ENCODE measurements at regions not wholly inside any gene's neighbourhood (a gene's known extent, or its start where the extent isn't known, plus 50 kb on each side); places are given as distances from the start of the nearest gene placed in this dataset.

GRCh38 chr2:53188851-53189510 is 578.6 kb upstream of the CHAC2 start:
- H3K4me1 ChIP-seq (ENCODE audit: control extremely low read depth in 1 of 4, control insufficient read depth in 4 of 4, insufficient read depth in 4 of 4, low read length in 3 of 4) = no peaks in the 10 kb centered on the region
- no peak overlapping the region for H3K4me3 ChIP-seq (ENCODE audit: control insufficient read depth in 1 of 7, extremely low read depth in 1 of 7, insufficient read depth in 4 of 7, low read depth in 2 of 7, low read length in 6 of 7)
- H3K36me3 ChIP-seq (ENCODE audit: control insufficient read depth in 4 of 4, insufficient read depth in 4 of 4, low read length in 3 of 4) = no peaks in the 10 kb centered on the region
- WGBS (ENCODE audit: insufficient coverage) = 92% methylated on average over 4 of the region's 7 CpGs
- H3K27ac ChIP-seq (ENCODE audit: insufficient read depth in 1 of 2, low read depth in 1 of 2, low read length in 2 of 2, poor library complexity in 1 of 2, severe bottlenecking in 2 of 2) = no peak overlapping the region
- H3K9me3 ChIP-seq (ENCODE audit: control extremely low read depth in 1 of 5, control insufficient read depth in 4 of 5, insufficient read depth in 2 of 5, low read depth in 1 of 5, low read length in 4 of 5) = no peaks in the 10 kb centered on the region
- ChIA-PET CTCF (interaction anchor here (1.3 kb wide), 1 partner anchor 14 kb away, joined by 3 read pairs; no protein-coding TSS in a partner anchor), POLR2A (no interaction called here)
- no peak for DNase-seq
- H3K27me3 ChIP-seq (replicated peaks in 2 of 5; ENCODE audit: control insufficient read depth in 4 of 5, insufficient read depth in 5 of 5, low read length in 4 of 5) = peaks cover 0 to 2% (median 0%) of the 10 kb centered on the region in 5 experiments

GRCh38 chr2:53183581-53183980 is 584.0 kb upstream of the CHAC2 start:
- Histone ChIP-seq H3K9me3 (ENCODE audit: control extremely low read depth in 1 of 5, control insufficient read depth in 4 of 5, insufficient read depth in 2 of 5, low read depth in 1 of 5, low read length in 4 of 5) (no peaks in the 10 kb centered on the region), H3K36me3 (ENCODE audit: control insufficient read depth in 4 of 4, insufficient read depth in 4 of 4, low read length in 3 of 4) (no peaks in the 10 kb centered on the region), H3K27ac (ENCODE audit: insufficient read depth in 1 of 2, low read depth in 1 of 2, low read length in 2 of 2, poor library complexity in 1 of 2, severe bottlenecking in 2 of 2) (no peak overlapping the region), H3K4me3 (ENCODE audit: control insufficient read depth in 1 of 7, extremely low read depth in 1 of 7, insufficient read depth in 4 of 7, low read depth in 2 of 7, low read length in 6 of 7) (no peak overlapping the region), H3K27me3 (replicated peaks in 2 of 5; ENCODE audit: control insufficient read depth in 4 of 5, insufficient read depth in 5 of 5, low read length in 4 of 5) (peaks cover 0 to 4% (median 0%) of the 10 kb centered on the region in 5 experiments), H3K4me1 (ENCODE audit: control extremely low read depth in 1 of 4, control insufficient read depth in 4 of 4, insufficient read depth in 4 of 4, low read length in 3 of 4) (no peaks in the 10 kb centered on the region)
- ChIA-PET POLR2A (no interaction called here), CTCF (no interaction called here)
- no peak for DNase-seq

- ChIA-PET CTCF (no interaction called here), POLR2A (no interaction called here)
- H3K36me3 ChIP-seq (ENCODE audit: control insufficient read depth in 4 of 4, insufficient read depth in 4 of 4, low read length in 3 of 4) = no peaks in the 10 kb centered on the region
- no peak overlapping the region for H3K4me3 ChIP-seq (ENCODE audit: control insufficient read depth in 1 of 7, extremely low read depth in 1 of 7, insufficient read depth in 4 of 7, low read depth in 2 of 7, low read length in 6 of 7)
- no peaks in the 10 kb centered on the region for H3K4me1 ChIP-seq (ENCODE audit: control extremely low read depth in 1 of 4, control insufficient read depth in 4 of 4, insufficient read depth in 4 of 4, low read length in 3 of 4)
- no peaks in the 10 kb centered on the region for H3K9me3 ChIP-seq (ENCODE audit: control extremely low read depth in 1 of 5, control insufficient read depth in 4 of 5, insufficient read depth in 2 of 5, low read depth in 1 of 5, low read length in 4 of 5)
- DNase-seq = no peak
- WGBS (ENCODE audit: insufficient coverage) = 94% methylated on average over 2 of the region's 5 CpGs
- H3K27ac ChIP-seq (ENCODE audit: insufficient read depth in 1 of 2, low read depth in 1 of 2, low read length in 2 of 2, poor library complexity in 1 of 2, severe bottlenecking in 2 of 2) = no peak overlapping the region
- peaks cover 0 to 4% (median 0%) of the 10 kb centered on the region in 5 experiments for H3K27me3 ChIP-seq (replicated peaks in 2 of 5; ENCODE audit: control insufficient read depth in 4 of 5, insufficient read depth in 5 of 5, low read length in 4 of 5)
These were observed 585.0 kb upstream of the CHAC2 start for GRCh38 chr2:53182601-53183000.

- Histone ChIP-seq H3K27me3 (replicated peaks in 2 of 5; ENCODE audit: control insufficient read depth in 4 of 5, insufficient read depth in 5 of 5, low read length in 4 of 5) (peaks cover 0 to 4% (median 0%) of the 10 kb centered on the region in 5 experiments), H3K4me1 (ENCODE audit: control extremely low read depth in 1 of 4, control insufficient read depth in 4 of 4, insufficient read depth in 4 of 4, low read length in 3 of 4) (no peaks in the 10 kb centered on the region), H3K4me3 (ENCODE audit: control insufficient read depth in 1 of 7, extremely low read depth in 1 of 7, insufficient read depth in 4 of 7, low read depth in 2 of 7, low read length in 6 of 7) (no peak overlapping the region), H3K36me3 (ENCODE audit: control insufficient read depth in 4 of 4, insufficient read depth in 4 of 4, low read length in 3 of 4) (no peaks in the 10 kb centered on the region), H3K27ac (ENCODE audit: insufficient read depth in 1 of 2, low read depth in 1 of 2, low read length in 2 of 2, poor library complexity in 1 of 2, severe bottlenecking in 2 of 2) (no peak overlapping the region), H3K9me3 (ENCODE audit: control extremely low read depth in 1 of 5, control insufficient read depth in 4 of 5, insufficient read depth in 2 of 5, low read depth in 1 of 5, low read length in 4 of 5) (no peaks in the 10 kb centered on the region)
- no peak for DNase-seq
- ChIA-PET CTCF (no interaction called here), POLR2A (no interaction called here)
- WGBS (ENCODE audit: insufficient coverage) = 57% methylated on average over 2 of the region's 2 CpGs
These were observed 585.8 kb upstream of the CHAC2 start for GRCh38 chr2:53181759-53182158.

GRCh38 chr2:53177327-53177726 is 590.3 kb upstream of the CHAC2 start:
- Histone ChIP-seq H3K27me3 (replicated peaks in 2 of 5; ENCODE audit: control insufficient read depth in 4 of 5, insufficient read depth in 5 of 5, low read length in 4 of 5) (no peaks in the 10 kb centered on the region), H3K9me3 (ENCODE audit: control extremely low read depth in 1 of 5, control insufficient read depth in 4 of 5, insufficient read depth in 2 of 5, low read depth in 1 of 5, low read length in 4 of 5) (no peaks in the 10 kb centered on the region), H3K4me3 (ENCODE audit: control insufficient read depth in 1 of 7, extremely low read depth in 1 of 7, insufficient read depth in 4 of 7, low read depth in 2 of 7, low read length in 6 of 7) (no peak overlapping the region), H3K36me3 (ENCODE audit: control insufficient read depth in 4 of 4, insufficient read depth in 4 of 4, low read length in 3 of 4) (no peaks in the 10 kb centered on the region), H3K27ac (ENCODE audit: insufficient read depth in 1 of 2, low read depth in 1 of 2, low read length in 2 of 2, poor library complexity in 1 of 2, severe bottlenecking in 2 of 2) (no peak overlapping the region), H3K4me1 (ENCODE audit: control extremely low read depth in 1 of 4, control insufficient read depth in 4 of 4, insufficient read depth in 4 of 4, low read length in 3 of 4) (no peaks in the 10 kb centered on the region)
- WGBS (ENCODE audit: insufficient coverage) = 100% methylated on average over 1 of the region's 1 CpG
- ChIA-PET POLR2A (no interaction called here), CTCF (no interaction called here)
- no peak for DNase-seq

- CTCF ChIA-PET = no interaction called here
- Histone ChIP-seq H3K4me3 (ENCODE audit: control insufficient read depth in 1 of 7, extremely low read depth in 1 of 7, insufficient read depth in 4 of 7, low read depth in 2 of 7, low read length in 6 of 7) (no peak overlapping the region), H3K27ac (ENCODE audit: insufficient read depth in 1 of 2, low read depth in 1 of 2, low read length in 2 of 2, poor library complexity in 1 of 2, severe bottlenecking in 2 of 2) (no peak overlapping the region), H3K36me3 (ENCODE audit: control insufficient read depth in 4 of 4, insufficient read depth in 4 of 4, low read length in 3 of 4) (no peaks in the 10 kb centered on the region), H3K9me3 (ENCODE audit: control extremely low read depth in 1 of 5, control insufficient read depth in 4 of 5, insufficient read depth in 2 of 5, low read depth in 1 of 5, low read length in 4 of 5) (no peaks in the 10 kb centered on the region), H3K27me3 (replicated peaks in 2 of 5; ENCODE audit: control insufficient read depth in 4 of 5, insufficient read depth in 5 of 5, low read length in 4 of 5) (no peaks in the 10 kb centered on the region), H3K4me1 (ENCODE audit: control extremely low read depth in 1 of 4, control insufficient read depth in 4 of 4, insufficient read depth in 4 of 4, low read length in 3 of 4) (no peaks in the 10 kb centered on the region)
- POLR2A ChIA-PET = no interaction called here
- WGBS (ENCODE audit: insufficient coverage) = no CpG with 5 or more reads among the region's 1 CpG
- no peak for DNase-seq
These were observed 593.1 kb upstream of the CHAC2 start for GRCh38 chr2:53174539-53174938.

- H3K9me3 ChIP-seq (ENCODE audit: control extremely low read depth in 1 of 5, control insufficient read depth in 4 of 5, insufficient read depth in 2 of 5, low read depth in 1 of 5, low read length in 4 of 5) = no peaks in the 10 kb centered on the region
- H3K27ac ChIP-seq (ENCODE audit: insufficient read depth in 1 of 2, low read depth in 1 of 2, low read length in 2 of 2, poor library complexity in 1 of 2, severe bottlenecking in 2 of 2) = no peak overlapping the region
- WGBS (ENCODE audit: insufficient coverage) = 86% methylated on average over 5 of the region's 7 CpGs
- POLR2A ChIA-PET = no interaction called here
- H3K36me3 ChIP-seq (ENCODE audit: control insufficient read depth in 4 of 4, insufficient read depth in 4 of 4, low read length in 3 of 4) = no peaks in the 10 kb centered on the region
- no peaks in the 10 kb centered on the region for H3K4me1 ChIP-seq (ENCODE audit: control extremely low read depth in 1 of 4, control insufficient read depth in 4 of 4, insufficient read depth in 4 of 4, low read length in 3 of 4)
- CTCF ChIA-PET = no interaction called here
- no peak overlapping the region for H3K4me3 ChIP-seq (ENCODE audit: control insufficient read depth in 1 of 7, extremely low read depth in 1 of 7, insufficient read depth in 4 of 7, low read depth in 2 of 7, low read length in 6 of 7)
- H3K27me3 ChIP-seq (replicated peaks in 2 of 5; ENCODE audit: control insufficient read depth in 4 of 5, insufficient read depth in 5 of 5, low read length in 4 of 5) = no peaks in the 10 kb centered on the region
- DNase-seq = no peak
These were observed 593.7 kb upstream of the CHAC2 start for GRCh38 chr2:53173698-53174455.

Measured in common myeloid progenitor, CD34-positive (primary cell).